ENCODE measurements at regions not wholly inside any gene's neighbourhood (a gene's known extent, or its start where the extent isn't known, plus 50 kb on each side); places are given as distances from the start of the nearest gene placed in this dataset.

GRCh38 chr5:1706428-1706827, 93.2 kb downstream of the MRPL36 start:
- no peak for TF ChIP-seq ZIC2 (tag by site-specific recombination; IDR thresholded peaks at IDR 0.05)
- Histone ChIP-seq H3K9me3 (ENCODE audit: control insufficient read depth, insufficient read depth, low read depth, low read length) (no peaks in the 10 kb centered on the region), H3K27ac (ENCODE audit: extremely low read depth, low read depth, low read length) (no peak overlapping the region), H3K36me3 (ENCODE audit: control insufficient read depth in 2 of 2, insufficient read depth in 1 of 2, low read length in 2 of 2) (no peaks in the 10 kb centered on the region), H3K4me1 (ENCODE audit: control insufficient read depth, insufficient read depth, low read length) (no peaks in the 10 kb centered on the region), H3K4me3 (ENCODE audit: low read depth, low read length) (no peak overlapping the region)
- ChIA-PET POLR2A (no interaction called here), CTCF (interaction anchor here (1.7 kb wide), 1 partner anchor 32 kb away, joined by 3 read pairs; no protein-coding TSS in a partner anchor)

- TF ChIP-seq TCF7L2 (IDR thresholded peaks at IDR 0.05; ENCODE audit: borderline replicate concordance, low read depth, low read length) (no peak), ZNF133 (tag by site-specific recombination; IDR thresholded peaks at IDR 0.05) (no peak), ZNF175 (tag by site-specific recombination; IDR thresholded peaks at IDR 0.05) (no peak), ZNF146 (tag by site-specific recombination; IDR thresholded peaks at IDR 0.05) (no peak), ZBTB21 (tag by site-specific recombination; IDR thresholded peaks at IDR 0.05) (no peak)
- Histone ChIP-seq H3K27ac (ENCODE audit: extremely low read depth, low read depth, low read length) (no peak overlapping the region), H3K9me3 (ENCODE audit: control insufficient read depth, insufficient read depth, low read depth, low read length) (no peaks in the 10 kb centered on the region), H3K36me3 (ENCODE audit: control insufficient read depth in 2 of 2, insufficient read depth in 1 of 2, low read length in 2 of 2) (no peaks in the 10 kb centered on the region), H3K4me1 (ENCODE audit: control insufficient read depth, insufficient read depth, low read length) (no peaks in the 10 kb centered on the region), H3K4me3 (ENCODE audit: low read depth, low read length) (no peak overlapping the region)
- POLR2A ChIA-PET = no interaction called here
- CTCF ChIA-PET = no interaction called here
Observed at GRCh38 chr5:1706021-1706420, 93.6 kb downstream of the MRPL36 start.

- TF ChIP-seq TCF7L2 (IDR thresholded peaks at IDR 0.05; ENCODE audit: borderline replicate concordance, low read depth, low read length) (no peak), BCL11B (tag by site-specific recombination; IDR thresholded peaks at IDR 0.05; ENCODE audit: low read depth) (no peak), ZNF2 (tag by site-specific recombination; IDR thresholded peaks at IDR 0.05) (no peak), ZNF280C (tag by site-specific recombination; IDR thresholded peaks at IDR 0.05) (no peak), ZNF404 (tag by site-specific recombination; IDR thresholded peaks at IDR 0.05) (no peak), ZNF664 (tag by site-specific recombination; IDR thresholded peaks at IDR 0.05) (no peak), ZNF169 (tag by site-specific recombination; IDR thresholded peaks at IDR 0.05) (no peak), SCRT2 (tag by site-specific recombination; IDR thresholded peaks at IDR 0.05) (no peak), ZNF549 (tag by site-specific recombination; IDR thresholded peaks at IDR 0.05) (no peak), ZNF677 (tag by site-specific recombination; IDR thresholded peaks at IDR 0.05) (no peak), HOXA7 (CRISPR knock-in tag; IDR thresholded peaks at IDR 0.05; ENCODE audit: borderline replicate concordance) (no peak), ZNF366 (tag by site-specific recombination; conservative IDR thresholded peaks at IDR 0.05) (no peak)
- Histone ChIP-seq H3K4me3 (ENCODE audit: low read depth, low read length) (no peak overlapping the region), H3K4me1 (ENCODE audit: control insufficient read depth, insufficient read depth, low read length) (no peaks in the 10 kb centered on the region), H3K9me3 (ENCODE audit: control insufficient read depth, insufficient read depth, low read depth, low read length) (no peaks in the 10 kb centered on the region; the same call in 1 of the 2 replicates), H3K27ac (ENCODE audit: extremely low read depth, low read depth, low read length) (no peak overlapping the region), H3K36me3 (ENCODE audit: control insufficient read depth in 2 of 2, insufficient read depth in 1 of 2, low read length in 2 of 2) (no peaks in the 10 kb centered on the region)
- ChIA-PET POLR2A (no interaction called here), CTCF (no interaction called here)
Observed at GRCh38 chr5:1704676-1705075, 95.0 kb downstream of the MRPL36 start.

GRCh38 chr5:1704266-1704665, 95.4 kb downstream of the MRPL36 start:
- Histone ChIP-seq H3K36me3 (ENCODE audit: control insufficient read depth in 2 of 2, insufficient read depth in 1 of 2, low read length in 2 of 2) (no peaks in the 10 kb centered on the region), H3K9me3 (ENCODE audit: control insufficient read depth, insufficient read depth, low read depth, low read length) (no peaks in the 10 kb centered on the region; the same call in 1 of the 2 replicates), H3K27ac (ENCODE audit: extremely low read depth, low read depth, low read length) (no peak overlapping the region), H3K4me3 (ENCODE audit: low read depth, low read length) (no peak overlapping the region), H3K4me1 (ENCODE audit: control insufficient read depth, insufficient read depth, low read length) (no peaks in the 10 kb centered on the region)
- POLR2A ChIA-PET = no interaction called here
- CTCF ChIA-PET = interaction anchor here (0.6 kb wide), 1 partner anchor 172 kb away, joined by 3 read pairs; no protein-coding TSS in a partner anchor
- TF ChIP-seq ZNF292 (tag by site-specific recombination; IDR thresholded peaks at IDR 0.05; ENCODE audit: borderline replicate concordance, low read depth) = no peak
- no peak for TF ChIP-seq ZSCAN23 (tag by site-specific recombination; IDR thresholded peaks at IDR 0.05)
- TF ChIP-seq ZNF423 (tag by site-specific recombination; IDR thresholded peaks at IDR 0.05) = no peak
- no peak for TF ChIP-seq ZNF777 (tag by site-specific recombination; IDR thresholded peaks at IDR 0.05; ENCODE audit: borderline replicate concordance)
- TF ChIP-seq ZBTB10 (tag by site-specific recombination; IDR thresholded peaks at IDR 0.05) = no peak
- TF ChIP-seq ZNF510 (tag by site-specific recombination; IDR thresholded peaks at IDR 0.05; ENCODE audit: insufficient replicate concordance) = no peak
- TF ChIP-seq WT1 (tag by site-specific recombination; IDR thresholded peaks at IDR 0.05) = no peak
- no peak for TF ChIP-seq ZNF202 (tag by site-specific recombination; IDR thresholded peaks at IDR 0.05; ENCODE audit: borderline replicate concordance)
- TF ChIP-seq ZNF624 (tag by site-specific recombination; IDR thresholded peaks at IDR 0.05) = no peak
- no peak for TF ChIP-seq GLI2 (tag by site-specific recombination; IDR thresholded peaks at IDR 0.05; ENCODE audit: borderline replicate concordance, low read depth)

Measured in HEK293 (cell line).